NCI-H2196 treated with DMSO at 0.1 percent for 48 hours (cell line): ENCODE measurements at regions not wholly inside any gene's neighbourhood (a gene's known extent, or its start where the extent isn't known, plus 50 kb on each side); places are given as distances from the start of the nearest gene placed in this dataset.

Experiments used
- DNase-seq: peaks from one replicate; lab custom pipeline; 2025; ENCODE audit not compliant: unreplicated experiment; lab: John Stamatoyannopoulos, UW

- no peak for DNase-seq
These were observed 773.2 kb upstream of the SLC10A2 start for GRCh38 chr13:103839460-103839859.

- no peak for DNase-seq
These were observed 768.8 kb upstream of the SLC10A2 start for GRCh38 chr13:103835052-103835451.

- no peak for DNase-seq
These were observed 767.2 kb upstream of the SLC10A2 start for GRCh38 chr13:103833294-103833852.

GRCh38 chr13:103815619-103816018 is 749.4 kb upstream of the SLC10A2 start:
- DNase-seq, result no peak

DNA sequence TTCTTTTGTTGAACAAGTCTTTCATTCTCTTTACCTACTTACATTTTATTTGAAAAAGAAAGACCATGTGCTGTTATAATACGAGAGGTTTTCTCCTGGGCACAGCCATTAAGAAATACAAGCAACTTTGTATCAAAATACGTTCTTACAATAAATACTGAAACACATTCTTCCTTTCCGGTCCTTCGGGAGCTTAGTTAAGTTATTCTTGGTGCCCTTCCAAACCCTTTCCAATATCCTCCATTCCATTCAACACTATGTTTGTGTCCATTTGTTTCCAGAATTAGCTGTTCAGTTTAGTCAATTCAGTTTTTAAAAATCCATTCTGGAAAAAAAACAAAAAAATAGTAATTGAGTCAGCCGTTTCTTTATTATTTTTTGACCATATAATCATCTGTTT is 746.8 kb upstream of the SLC10A2 start:
- no peak for DNase-seq

GRCh38 chr13:103812558-103812957 is 746.3 kb upstream of the SLC10A2 start:
- DNase-seq, result no peak

- no peak for DNase-seq
These were observed 743.8 kb upstream of the SLC10A2 start for GRCh38 chr13:103810026-103810425.

GRCh38 chr13:103805771-103806170 is 739.6 kb upstream of the SLC10A2 start:
- DNase-seq, result no peak

DNA sequence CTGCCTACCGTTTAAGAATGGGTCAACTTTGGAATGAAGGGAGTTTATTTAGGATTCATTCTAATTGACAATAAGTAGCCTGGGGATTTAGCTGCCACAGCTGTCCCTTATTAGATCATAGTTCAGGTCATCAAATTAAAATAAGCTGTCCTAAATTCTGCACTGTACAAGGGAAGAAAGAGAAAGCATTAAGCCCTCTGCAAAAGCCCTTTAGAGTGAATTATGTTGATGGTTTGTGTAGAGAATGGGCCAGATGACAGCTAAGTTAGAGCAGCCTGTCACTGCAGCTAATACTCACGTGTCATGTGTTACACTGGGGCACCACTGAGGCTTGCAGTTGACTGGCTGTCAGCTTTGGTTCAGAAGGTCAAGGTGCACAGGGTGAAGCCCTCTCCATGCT is 737.1 kb upstream of the SLC10A2 start:
- no peak for DNase-seq

DNA sequence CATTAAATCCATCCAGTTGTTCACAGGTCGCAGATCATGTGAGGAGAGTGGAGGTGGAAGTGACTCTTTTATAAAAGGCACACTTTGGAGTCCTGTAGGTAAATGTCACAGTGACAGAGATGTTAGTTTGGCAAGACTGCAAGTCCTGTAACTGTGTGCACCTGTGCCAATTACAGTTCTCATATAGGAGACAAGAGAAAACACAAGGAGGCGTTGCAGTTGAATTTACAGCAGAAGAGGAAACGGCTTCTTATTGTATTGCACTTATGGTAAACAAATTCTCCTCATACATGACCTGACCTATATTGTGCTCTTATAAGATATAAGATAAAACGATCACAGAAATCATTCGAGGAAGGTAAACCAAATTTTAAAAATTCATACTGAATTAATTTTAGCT is 732.8 kb upstream of the SLC10A2 start:
- DNase-seq, result no peak

DNA sequence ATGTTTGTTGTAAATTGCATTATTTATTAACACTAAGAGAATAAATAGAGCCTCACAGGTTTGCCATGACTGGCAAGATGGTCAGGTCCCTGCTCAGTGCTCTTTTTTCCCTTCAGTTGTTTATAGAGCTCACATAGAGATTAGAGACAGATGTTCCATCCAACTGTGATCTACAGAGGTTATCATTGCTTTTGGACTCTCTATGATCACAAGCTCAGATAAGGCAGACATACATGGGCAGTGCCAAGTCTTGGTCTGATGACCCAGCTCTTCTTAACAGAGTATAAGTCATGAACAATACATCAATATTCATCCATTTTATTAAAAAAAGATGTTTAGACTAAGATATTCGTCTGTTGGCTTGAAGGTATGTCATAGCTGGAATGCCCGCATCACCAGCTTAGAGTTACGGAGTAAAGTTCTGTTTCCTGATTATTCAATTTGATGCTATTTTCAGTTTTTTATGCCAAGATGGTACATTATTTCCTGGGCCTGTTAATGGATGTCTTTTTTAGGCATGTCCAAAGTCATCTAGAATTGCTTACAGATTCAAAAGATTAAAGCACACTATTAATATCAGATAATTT is 729.8 kb upstream of the SLC10A2 start:
- no peak for DNase-seq

DNA sequence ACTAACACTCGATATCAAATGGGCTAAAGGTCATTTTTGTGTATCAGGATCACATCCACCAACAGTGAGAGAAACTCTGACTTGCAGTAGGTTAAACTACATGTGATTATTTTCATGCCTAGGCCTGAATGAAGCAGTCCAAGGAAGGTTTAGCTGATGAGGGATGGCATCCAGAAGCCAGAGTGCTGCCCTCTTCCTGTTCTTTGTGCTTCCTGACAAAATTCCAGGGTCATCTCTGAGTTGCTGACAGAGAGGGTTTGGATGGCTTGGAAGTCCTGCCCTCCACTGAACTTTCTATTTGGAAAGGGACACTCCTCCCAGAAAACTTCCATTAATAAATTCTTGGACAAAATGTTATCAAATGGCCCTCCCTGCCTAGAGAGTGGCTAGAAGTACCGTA is 728.3 kb upstream of the SLC10A2 start:
- no peak for DNase-seq

- DNase-seq, result no peak
These were observed 721.9 kb upstream of the SLC10A2 start for GRCh38 chr13:103788061-103788652.

DNA sequence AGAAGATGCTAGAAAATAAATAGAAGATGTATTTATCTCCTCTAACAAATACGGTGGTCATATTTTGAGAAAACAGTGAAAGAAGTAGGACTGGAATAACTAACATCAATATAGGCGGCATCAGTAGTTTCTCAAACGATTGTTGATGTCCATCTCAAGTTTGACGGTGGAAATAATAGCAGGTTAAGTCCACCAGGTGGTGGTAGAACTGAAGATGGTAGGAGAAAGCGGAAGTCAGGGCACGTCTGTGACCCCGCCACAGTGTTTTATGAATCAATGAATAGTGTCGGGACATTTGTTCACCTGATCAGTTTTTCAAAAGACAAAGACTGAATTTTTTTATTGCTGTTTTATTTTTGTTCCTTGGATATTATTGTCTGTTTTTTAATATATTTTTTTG is 706.4 kb upstream of the SLC10A2 start:
- DNase-seq, result no peak

- no peak for DNase-seq
These were observed 696.3 kb upstream of the SLC10A2 start for GRCh38 chr13:103762523-103762922.

DNA sequence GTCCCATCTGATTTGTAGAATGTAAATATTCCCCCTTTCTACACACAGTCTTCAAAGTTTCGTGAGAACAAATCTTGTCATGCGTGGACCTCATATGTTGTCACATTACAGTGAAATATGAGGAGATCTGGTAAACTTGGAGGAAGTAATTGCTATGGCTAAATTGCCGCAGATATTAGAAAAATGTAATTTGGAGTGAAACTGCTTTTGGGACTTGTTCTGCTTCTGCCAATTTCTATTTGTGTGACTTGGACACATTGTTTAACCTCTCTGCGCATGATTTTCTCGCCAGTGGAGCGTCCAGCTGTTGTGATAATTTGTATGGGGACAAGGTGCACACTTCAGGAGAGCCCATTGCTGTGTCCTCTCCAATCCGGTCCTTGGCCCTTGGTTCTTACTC is 693.1 kb upstream of the SLC10A2 start:
- DNase-seq, result no peak

DNA sequence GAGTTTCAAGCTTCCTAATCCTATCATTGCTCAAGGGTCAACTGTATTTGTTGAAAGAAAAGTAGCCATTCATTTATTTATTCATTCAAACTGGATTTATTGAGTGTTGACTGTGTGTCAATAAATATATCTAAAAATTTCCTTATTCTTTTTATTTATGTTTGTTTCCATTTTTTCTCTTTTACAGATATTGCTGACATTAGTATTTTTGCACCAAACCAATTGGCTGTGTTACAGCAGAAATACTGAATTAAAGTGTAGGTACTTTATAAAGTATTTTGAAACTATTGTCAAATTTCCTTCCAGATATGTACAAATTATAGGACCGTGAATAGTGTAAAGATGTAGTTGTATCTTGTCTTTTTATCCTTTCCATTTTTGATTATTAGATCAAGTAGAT is 692.0 kb upstream of the SLC10A2 start:
- no peak for DNase-seq

GRCh38 chr13:103757361-103757760 is 691.1 kb upstream of the SLC10A2 start:
- DNase-seq, result no peak

DNA sequence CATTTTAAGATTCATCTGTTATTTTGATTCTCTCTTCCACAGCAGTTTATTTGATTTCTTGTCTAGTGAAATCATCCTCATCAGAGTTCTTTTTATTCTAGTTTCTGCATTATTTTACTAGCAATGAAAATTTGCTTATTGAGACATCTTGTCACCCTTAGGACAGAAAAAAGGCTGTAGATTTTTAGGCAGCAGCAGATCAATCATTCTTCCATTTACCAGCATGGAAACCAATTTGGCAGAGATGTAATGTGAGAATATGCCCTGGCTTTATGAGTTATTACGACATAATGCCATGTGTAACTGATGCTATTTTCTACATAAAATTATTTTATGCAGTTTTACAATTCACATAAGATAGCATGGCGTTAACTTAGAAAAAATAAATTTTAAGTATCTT is 688.6 kb upstream of the SLC10A2 start:
- no peak for DNase-seq

GRCh38 chr13:103734837-103735236 is 668.6 kb upstream of the SLC10A2 start:
- no peak for DNase-seq

- DNase-seq, result no peak
These were observed 665.7 kb upstream of the SLC10A2 start for GRCh38 chr13:103731959-103732358.

DNA sequence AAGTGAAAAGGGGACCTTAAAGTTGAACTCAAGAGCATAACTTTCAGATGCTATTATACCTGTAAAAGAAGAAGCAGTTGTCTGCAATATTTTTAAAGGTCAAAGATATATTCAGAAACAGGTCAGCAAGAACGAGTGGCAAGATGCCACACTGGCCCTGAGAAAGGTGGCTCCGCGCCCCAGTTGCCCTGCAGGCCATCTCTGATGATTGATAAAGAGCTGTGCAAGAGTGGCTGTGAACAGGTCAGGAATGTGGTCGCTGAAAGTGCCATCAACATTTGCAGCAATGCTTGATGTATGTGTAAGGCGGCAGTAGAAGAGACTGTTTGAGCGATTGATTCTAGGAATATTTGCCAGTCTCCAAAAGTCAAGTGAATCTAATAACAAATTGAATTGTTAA is 664.2 kb upstream of the SLC10A2 start:
- no peak for DNase-seq

- no peak for DNase-seq
These were observed 660.6 kb upstream of the SLC10A2 start for GRCh38 chr13:103726808-103727207.
